ENCODE measurements at regions not wholly inside any gene's neighbourhood (a gene's known extent, or its start where the extent isn't known, plus 50 kb on each side); places are given as distances from the start of the nearest gene placed in this dataset.

DNA sequence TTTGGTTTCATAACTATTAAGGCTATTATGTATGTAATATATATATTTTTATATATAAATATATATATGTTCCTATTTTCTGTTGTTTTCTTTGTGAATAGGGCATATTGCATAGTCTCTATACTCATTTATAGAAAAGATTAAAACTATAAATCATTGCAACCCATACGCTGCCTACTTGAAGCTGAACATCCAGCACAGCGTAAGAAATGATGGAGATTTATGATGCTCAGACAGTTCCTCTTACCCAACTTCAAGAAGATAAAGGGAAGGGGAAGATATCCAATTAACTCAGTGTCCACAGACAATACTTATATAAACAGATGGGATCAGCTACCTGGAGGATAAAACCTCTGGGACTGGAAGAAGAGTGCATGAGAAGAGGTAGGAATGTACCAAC is 791.7 kb downstream of the FAM181B start:
- ATAC-seq (replicated peaks in 1 of 4) (no peak), DNase-seq (no peak)
- Mint-ChIP-seq H3K27ac (no peak overlapping the region), H3K9me3 (no peaks in the 10 kb centered on the region), H3K4me1 (no peaks in the 10 kb centered on the region), H3K36me3 (no peaks in the 10 kb centered on the region), H3K27me3 (no peaks in the 10 kb centered on the region), H3K4me3 (no peak overlapping the region)
- Histone ChIP-seq H3K9me3 (no peaks in the 10 kb centered on the region), H3K36me3 (ENCODE audit: control insufficient read depth in 2 of 2, extremely low read depth in 1 of 2, insufficient read depth in 1 of 2, low read length in 1 of 2) (no peaks in the 10 kb centered on the region), H3K4me3 (ENCODE audit: control insufficient read depth in 1 of 2, extremely low read depth in 1 of 2, low read length in 1 of 2) (no peak overlapping the region), H3K27ac (ENCODE audit: low read length) (no peak overlapping the region), H3K27me3 (replicated peaks in 1 of 2; ENCODE audit: control insufficient read depth in 2 of 2, extremely low read depth in 1 of 2, insufficient read depth in 2 of 2, low read length in 1 of 2) (no peaks in the 10 kb centered on the region), H3K4me1 (ENCODE audit: control insufficient read depth in 1 of 2, extremely low read depth in 1 of 2, insufficient read depth in 2 of 2, low read length in 2 of 2) (no peaks in the 10 kb centered on the region)
- CTCF ChIA-PET = no interaction called here
- POLR2A ChIA-PET = no interaction called here
- no CpG with 5 or more reads among the region's 2 CpGs for WGBS (ENCODE audit: insufficient coverage)

DNA sequence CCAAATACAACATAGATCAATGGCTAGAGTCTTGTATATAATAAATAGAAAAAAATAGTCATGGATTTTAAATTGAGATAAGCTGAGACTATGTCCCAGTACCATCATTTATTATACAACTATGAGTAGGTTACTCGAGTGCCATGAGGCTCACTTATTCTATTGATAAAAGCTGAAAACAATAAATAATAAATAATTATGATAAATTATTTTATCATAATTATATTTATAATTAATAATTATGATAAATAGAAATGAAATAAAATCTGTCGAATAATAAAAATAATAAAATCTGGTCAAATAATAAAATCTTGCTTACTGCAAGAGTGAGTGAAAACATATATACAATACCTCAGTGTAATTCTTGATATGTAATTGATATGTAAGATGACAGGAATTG is 801.4 kb downstream of the FAM181B start:
- no peaks in the 10 kb centered on the region for H3K36me3 ChIP-seq (ENCODE audit: control insufficient read depth in 2 of 2, extremely low read depth in 1 of 2, insufficient read depth in 1 of 2, low read length in 1 of 2)
- Mint-ChIP-seq H3K9me3 (no peaks in the 10 kb centered on the region), H3K36me3 (no peaks in the 10 kb centered on the region), H3K27me3 (peaks cover 0 to 3% of the 10 kb centered on the region in 2 donors), H3K4me3 (no peak overlapping the region), H3K27ac (no peak overlapping the region), H3K4me1 (no peaks in the 10 kb centered on the region)
- ATAC-seq (replicated peaks in 1 of 4) (no peak), DNase-seq (no peak)
- ChIA-PET POLR2A (no interaction called here), CTCF (interaction anchor here in 1 of 2 donors (0.6 kb wide), 1 partner anchor 36 kb away, joined by 3 read pairs; no protein-coding TSS in a partner anchor)
- WGBS (ENCODE audit: insufficient coverage) = no CpG with 5 or more reads among the region's 2 CpGs
- H3K27ac ChIP-seq (ENCODE audit: low read length) = no peak overlapping the region
- H3K9me3 ChIP-seq = no peaks in the 10 kb centered on the region
- H3K4me1 ChIP-seq (ENCODE audit: control insufficient read depth in 1 of 2, extremely low read depth in 1 of 2, insufficient read depth in 2 of 2, low read length in 2 of 2) = no peaks in the 10 kb centered on the region
- no peak overlapping the region for H3K4me3 ChIP-seq (ENCODE audit: control insufficient read depth in 1 of 2, extremely low read depth in 1 of 2, low read length in 1 of 2)
- H3K27me3 ChIP-seq (replicated peaks in 1 of 2; ENCODE audit: control insufficient read depth in 2 of 2, extremely low read depth in 1 of 2, insufficient read depth in 2 of 2, low read length in 1 of 2) = no peaks in the 10 kb centered on the region

- Histone ChIP-seq H3K27me3 (replicated peaks in 1 of 2; ENCODE audit: control insufficient read depth in 2 of 2, extremely low read depth in 1 of 2, insufficient read depth in 2 of 2, low read length in 1 of 2) (no peaks in the 10 kb centered on the region), H3K4me3 (ENCODE audit: control insufficient read depth in 1 of 2, extremely low read depth in 1 of 2, low read length in 1 of 2) (no peak overlapping the region), H3K27ac (ENCODE audit: low read length) (no peak overlapping the region), H3K4me1 (ENCODE audit: control insufficient read depth in 1 of 2, extremely low read depth in 1 of 2, insufficient read depth in 2 of 2, low read length in 2 of 2) (no peaks in the 10 kb centered on the region), H3K36me3 (ENCODE audit: control insufficient read depth in 2 of 2, extremely low read depth in 1 of 2, insufficient read depth in 1 of 2, low read length in 1 of 2) (no peaks in the 10 kb centered on the region), H3K9me3 (no peaks in the 10 kb centered on the region)
- Mint-ChIP-seq H3K36me3 (no peaks in the 10 kb centered on the region), H3K4me1 (no peaks in the 10 kb centered on the region), H3K27me3 (no peaks in the 10 kb centered on the region), H3K27ac (no peak overlapping the region), H3K4me3 (no peak overlapping the region), H3K9me3 (no peaks in the 10 kb centered on the region)
- CTCF ChIA-PET = no interaction called here
- no peak for ATAC-seq (replicated peaks in 1 of 4)
- DNase-seq = no peak
- POLR2A ChIA-PET = no interaction called here
Measured at GRCh38 chr11:81920205-81920604, 813.5 kb downstream of the FAM181B start.

GRCh38 chr11:81916451-81916850 is 817.2 kb downstream of the FAM181B start:
- WGBS (ENCODE audit: insufficient coverage) = no CpG with 5 or more reads among the region's 1 CpG
- no peak overlapping the region for H3K4me3 Mint-ChIP-seq
- POLR2A ChIA-PET = interaction anchor here in 1 of 2 donors (0.6 kb wide), 1 partner anchor 33 kb away, joined by 3 read pairs; no protein-coding TSS in a partner anchor
- no peaks in the 10 kb centered on the region for H3K36me3 Mint-ChIP-seq
- H3K27ac Mint-ChIP-seq = no peak overlapping the region
- Histone ChIP-seq H3K9me3 (no peaks in the 10 kb centered on the region), H3K36me3 (ENCODE audit: control insufficient read depth in 2 of 2, extremely low read depth in 1 of 2, insufficient read depth in 1 of 2, low read length in 1 of 2) (no peaks in the 10 kb centered on the region), H3K27ac (ENCODE audit: low read length) (no peak overlapping the region), H3K4me1 (ENCODE audit: control insufficient read depth in 1 of 2, extremely low read depth in 1 of 2, insufficient read depth in 2 of 2, low read length in 2 of 2) (no peaks in the 10 kb centered on the region), H3K27me3 (replicated peaks in 1 of 2; ENCODE audit: control insufficient read depth in 2 of 2, extremely low read depth in 1 of 2, insufficient read depth in 2 of 2, low read length in 1 of 2) (no peaks in the 10 kb centered on the region), H3K4me3 (ENCODE audit: control insufficient read depth in 1 of 2, extremely low read depth in 1 of 2, low read length in 1 of 2) (no peak overlapping the region)
- ATAC-seq (replicated peaks in 1 of 4) = no peak
- H3K27me3 Mint-ChIP-seq = no peaks in the 10 kb centered on the region
- H3K4me1 Mint-ChIP-seq = peaks cover 0 to 4% (median 0%) of the 10 kb centered on the region in 3 donors
- H3K9me3 Mint-ChIP-seq = no peaks in the 10 kb centered on the region
- no peak for DNase-seq
- CTCF ChIA-PET = no interaction called here

GRCh38 chr11:81915045-81915444 is 818.6 kb downstream of the FAM181B start:
- Histone ChIP-seq H3K4me3 (ENCODE audit: control insufficient read depth in 1 of 2, extremely low read depth in 1 of 2, low read length in 1 of 2) (no peak overlapping the region), H3K4me1 (ENCODE audit: control insufficient read depth in 1 of 2, extremely low read depth in 1 of 2, insufficient read depth in 2 of 2, low read length in 2 of 2) (no peaks in the 10 kb centered on the region), H3K27ac (ENCODE audit: low read length) (no peak overlapping the region), H3K9me3 (no peaks in the 10 kb centered on the region), H3K36me3 (ENCODE audit: control insufficient read depth in 2 of 2, extremely low read depth in 1 of 2, insufficient read depth in 1 of 2, low read length in 1 of 2) (no peaks in the 10 kb centered on the region), H3K27me3 (replicated peaks in 1 of 2; ENCODE audit: control insufficient read depth in 2 of 2, extremely low read depth in 1 of 2, insufficient read depth in 2 of 2, low read length in 1 of 2) (no peaks in the 10 kb centered on the region)
- Mint-ChIP-seq H3K27me3 (no peaks in the 10 kb centered on the region), H3K9me3 (no peaks in the 10 kb centered on the region), H3K4me1 (peaks cover 0 to 4% (median 0%) of the 10 kb centered on the region in 3 donors), H3K27ac (no peak overlapping the region), H3K36me3 (no peaks in the 10 kb centered on the region), H3K4me3 (no peak overlapping the region)
- DNase-seq = no peak
- ChIA-PET POLR2A (no interaction called here), CTCF (interaction anchor here in 1 of 2 donors (0.5 kb wide), 1 partner anchor 316 kb away, joined by 3 read pairs; no protein-coding TSS in a partner anchor)
- ATAC-seq (replicated peaks in 1 of 4) = no peak

DNA sequence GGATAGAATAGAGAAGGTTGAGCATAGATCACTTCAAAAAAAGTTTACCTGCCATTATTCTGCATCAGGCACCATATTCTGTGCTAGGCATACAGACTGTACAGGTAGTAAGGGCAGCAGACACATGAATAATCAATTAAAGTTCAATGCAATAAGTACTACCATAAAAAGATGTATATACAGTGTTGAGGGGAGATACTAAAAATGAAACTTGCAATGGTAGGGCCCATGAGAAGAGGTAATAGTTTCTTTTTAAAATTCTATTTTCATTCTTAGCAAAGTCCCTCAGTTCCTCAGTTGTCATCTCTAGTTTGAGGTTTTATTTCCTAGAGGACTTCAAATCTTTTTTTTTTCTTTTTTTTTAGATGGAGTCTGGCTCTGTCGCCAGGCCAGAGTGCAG is 819.9 kb downstream of the FAM181B start:
- Histone ChIP-seq H3K36me3 (ENCODE audit: control insufficient read depth in 2 of 2, extremely low read depth in 1 of 2, insufficient read depth in 1 of 2, low read length in 1 of 2) (no peaks in the 10 kb centered on the region), H3K4me3 (ENCODE audit: control insufficient read depth in 1 of 2, extremely low read depth in 1 of 2, low read length in 1 of 2) (no peak overlapping the region), H3K9me3 (no peaks in the 10 kb centered on the region), H3K4me1 (ENCODE audit: control insufficient read depth in 1 of 2, extremely low read depth in 1 of 2, insufficient read depth in 2 of 2, low read length in 2 of 2) (no peaks in the 10 kb centered on the region), H3K27me3 (replicated peaks in 1 of 2; ENCODE audit: control insufficient read depth in 2 of 2, extremely low read depth in 1 of 2, insufficient read depth in 2 of 2, low read length in 1 of 2) (no peaks in the 10 kb centered on the region), H3K27ac (ENCODE audit: low read length) (no peak overlapping the region)
- DNase-seq = no peak
- CTCF ChIA-PET = no interaction called here
- ATAC-seq (replicated peaks in 1 of 4) = no peak
- no peak overlapping the region for H3K27ac Mint-ChIP-seq
- WGBS (ENCODE audit: insufficient coverage) = no CpG with 5 or more reads among the region's 1 CpG
- H3K4me3 Mint-ChIP-seq = no peak overlapping the region
- peaks cover 0 to 5% (median 0%) of the 10 kb centered on the region in 3 donors for H3K9me3 Mint-ChIP-seq
- H3K36me3 Mint-ChIP-seq = no peaks in the 10 kb centered on the region
- POLR2A ChIA-PET = no interaction called here
- H3K4me1 Mint-ChIP-seq = peaks cover 0 to 4% (median 0%) of the 10 kb centered on the region in 3 donors
- H3K27me3 Mint-ChIP-seq = no peaks in the 10 kb centered on the region

DNA sequence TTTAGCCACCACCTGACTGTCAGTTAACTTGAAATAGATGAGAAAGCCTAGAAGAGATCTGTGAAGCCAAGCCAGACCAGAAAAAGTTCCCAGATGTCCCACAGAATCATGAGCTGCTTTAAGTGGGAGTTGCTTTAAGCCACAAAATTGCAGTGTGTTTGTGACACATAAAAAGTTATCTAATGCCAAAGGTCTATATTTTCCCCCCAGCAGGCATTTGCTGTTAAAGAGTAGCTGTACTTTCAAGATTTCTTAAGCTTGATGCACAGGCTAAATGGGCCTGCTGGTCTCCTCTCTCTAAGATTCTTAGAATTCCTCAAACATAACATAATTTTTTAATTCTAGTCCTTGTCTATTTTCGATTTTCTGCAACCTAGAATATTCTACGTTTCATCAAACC is 825.7 kb downstream of the FAM181B start:
- Histone ChIP-seq H3K9me3 (no peaks in the 10 kb centered on the region), H3K4me1 (ENCODE audit: control insufficient read depth in 1 of 2, extremely low read depth in 1 of 2, insufficient read depth in 2 of 2, low read length in 2 of 2) (no peaks in the 10 kb centered on the region), H3K27me3 (replicated peaks in 1 of 2; ENCODE audit: control insufficient read depth in 2 of 2, extremely low read depth in 1 of 2, insufficient read depth in 2 of 2, low read length in 1 of 2) (no peaks in the 10 kb centered on the region), H3K4me3 (ENCODE audit: control insufficient read depth in 1 of 2, extremely low read depth in 1 of 2, low read length in 1 of 2) (no peak overlapping the region), H3K36me3 (ENCODE audit: control insufficient read depth in 2 of 2, extremely low read depth in 1 of 2, insufficient read depth in 1 of 2, low read length in 1 of 2) (no peaks in the 10 kb centered on the region), H3K27ac (ENCODE audit: low read length) (no peak overlapping the region)
- no peaks in the 10 kb centered on the region for H3K36me3 Mint-ChIP-seq
- H3K9me3 Mint-ChIP-seq = peaks cover 0 to 8% (median 2%) of the 10 kb centered on the region in 3 donors
- DNase-seq (no peak), ATAC-seq (replicated peaks in 1 of 4) (no peak)
- CTCF ChIA-PET = no interaction called here
- POLR2A ChIA-PET = no interaction called here
- H3K27ac Mint-ChIP-seq = no peak overlapping the region
- whole genome bisulfite sequencing (ENCODE audit: insufficient coverage) = no CpG with 5 or more reads among the region's 2 CpGs
- no peaks in the 10 kb centered on the region for H3K27me3 Mint-ChIP-seq
- H3K4me1 Mint-ChIP-seq = peaks cover 0 to 4% (median 0%) of the 10 kb centered on the region in 3 donors
- H3K4me3 Mint-ChIP-seq = no peak overlapping the region
